Thoracic aorta (tissue), 2 donors: ENCODE measurements at regions not wholly inside any gene's neighbourhood (a gene's known extent, or its start where the extent isn't known, plus 50 kb on each side); places are given as distances from the start of the nearest gene placed in this dataset.

Experiments
- ATAC-seq: fragments of 150-250 bp; one replicate; pipeline ENCODE4 v1.8.0; 2017; ENCODE audit warnings: low read depth; ENCODE audit not compliant: insufficient number of reproducible peaks, low FRiP score
- DNase-seq: peaks from one replicate; pipeline ENCODE4 v3.0.0-alpha.2; 2020; ENCODE audit warnings: low spot score
- H3K27ac ChIP-seq, 2 donors: fragments of 200-600 bp; sonication (generic); 1 replicate in 1 of 2; 2 replicates in 1 of 2; pipeline ENCODE4 v1.5.1; 2016; ENCODE audit warnings: mild to moderate bottlenecking in 2 of 2, moderate library complexity in 2 of 2
- H3K27me3 ChIP-seq: fragments of 200-600 bp; sonication (generic); replicated peaks from 2 replicates; pipeline ENCODE4 v1.6.0; 2016; ENCODE audit warnings: mild to moderate bottlenecking; ENCODE audit not compliant: insufficient read depth
- H3K36me3 ChIP-seq: fragments of 200-600 bp; sonication (generic); one replicate; pipeline ENCODE4 v1.5.1; 2016
- H3K4me1 ChIP-seq, 2 donors: fragments of 200-600 bp; sonication (generic); 1 replicate in 1 of 2; 2 replicates in 1 of 2; pipeline versions ENCODE4 v1.5.1 to v1.6.0; 2016; ENCODE audit warnings: low read depth in 2 of 2, mild to moderate bottlenecking in 1 of 2; ENCODE audit not compliant: control insufficient read depth in 1 of 2
- H3K4me3 ChIP-seq: fragments of 200-600 bp; sonication (generic); 2 replicates; pipeline ENCODE4 v1.5.1; 2016; ENCODE audit warnings: mild to moderate bottlenecking
- H3K9me3 ChIP-seq: fragments of 200-600 bp; sonication (generic); 2 replicates; pipeline ENCODE4 v1.5.1; 2016
- TF ChIP-seq, protein P1 (sequence below): fragments of 200-600 bp; sonication (generic); IDR thresholded peaks from one replicate; pipeline ENCODE4 v1.5.1; 2019; ENCODE audit warnings: antibody characterized with exemption

DNA sequence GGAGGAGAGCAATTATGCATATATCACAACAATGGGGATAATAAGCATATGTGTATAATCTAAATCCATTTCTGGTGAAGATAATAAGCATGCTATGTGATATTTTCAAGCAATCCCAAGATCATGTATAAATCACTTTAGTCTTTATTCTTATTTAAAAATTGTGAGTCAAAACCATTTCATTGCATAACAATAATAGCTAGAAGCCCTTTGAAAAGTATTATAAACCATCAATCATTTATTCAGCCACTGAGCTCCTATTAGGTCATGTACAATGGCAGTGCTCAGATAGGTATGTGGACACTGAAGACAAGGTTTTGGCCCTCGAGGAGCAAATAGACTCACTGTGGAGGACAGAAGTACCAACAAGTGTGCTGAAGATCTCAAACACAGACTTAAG lies 113.1 kb downstream of the CDCA7 start:
- TF ChIP-seq, protein P1, sequence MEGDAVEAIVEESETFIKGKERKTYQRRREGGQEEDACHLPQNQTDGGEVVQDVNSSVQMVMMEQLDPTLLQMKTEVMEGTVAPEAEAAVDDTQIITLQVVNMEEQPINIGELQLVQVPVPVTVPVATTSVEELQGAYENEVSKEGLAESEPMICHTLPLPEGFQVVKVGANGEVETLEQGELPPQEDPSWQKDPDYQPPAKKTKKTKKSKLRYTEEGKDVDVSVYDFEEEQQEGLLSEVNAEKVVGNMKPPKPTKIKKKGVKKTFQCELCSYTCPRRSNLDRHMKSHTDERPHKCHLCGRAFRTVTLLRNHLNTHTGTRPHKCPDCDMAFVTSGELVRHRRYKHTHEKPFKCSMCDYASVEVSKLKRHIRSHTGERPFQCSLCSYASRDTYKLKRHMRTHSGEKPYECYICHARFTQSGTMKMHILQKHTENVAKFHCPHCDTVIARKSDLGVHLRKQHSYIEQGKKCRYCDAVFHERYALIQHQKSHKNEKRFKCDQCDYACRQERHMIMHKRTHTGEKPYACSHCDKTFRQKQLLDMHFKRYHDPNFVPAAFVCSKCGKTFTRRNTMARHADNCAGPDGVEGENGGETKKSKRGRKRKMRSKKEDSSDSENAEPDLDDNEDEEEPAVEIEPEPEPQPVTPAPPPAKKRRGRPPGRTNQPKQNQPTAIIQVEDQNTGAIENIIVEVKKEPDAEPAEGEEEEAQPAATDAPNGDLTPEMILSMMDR, result no peak
- no peaks in the 10 kb centered on the region for H3K36me3 ChIP-seq

DNA sequence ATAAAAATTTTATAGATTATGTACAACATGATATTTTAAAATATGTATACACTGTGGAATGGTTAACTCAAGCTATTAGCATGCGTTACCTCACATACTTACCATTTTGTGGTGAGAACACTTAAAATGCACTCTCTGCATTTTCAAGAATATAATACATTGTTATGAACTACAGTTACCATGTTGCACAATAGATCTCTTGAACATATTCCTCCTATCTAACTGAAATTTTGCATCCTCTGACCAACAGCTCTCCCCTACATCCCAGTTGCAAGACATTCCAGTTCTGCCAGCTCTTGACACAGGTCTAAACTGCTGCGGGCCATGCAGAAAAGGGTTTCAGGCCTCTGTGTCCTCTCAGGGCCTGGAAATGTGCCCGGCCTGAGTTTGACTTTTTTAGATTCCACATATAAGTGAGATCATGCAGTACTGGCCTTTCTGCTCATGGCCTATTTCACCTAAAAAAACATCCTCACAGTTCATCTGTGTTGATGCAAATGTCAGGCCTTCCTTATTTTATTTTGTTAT lies 113.7 kb downstream of the CDCA7 start:
- TF ChIP-seq, protein P1, result no peak
- DNase-seq (no peak), ATAC-seq (no peak)
- Histone ChIP-seq H3K27me3 (no peaks in the 10 kb centered on the region), H3K36me3 (no peaks in the 10 kb centered on the region), H3K9me3 (no peaks in the 10 kb centered on the region), H3K27ac (no peak overlapping the region), H3K4me3 (no peak overlapping the region), H3K4me1 (no peaks in the 10 kb centered on the region)

More for the DNA sequence above, 113.1 kb downstream of the CDCA7 start:
- no peaks in the 10 kb centered on the region for H3K4me1 ChIP-seq
- H3K9me3 ChIP-seq, result no peaks in the 10 kb centered on the region
- H3K4me3 ChIP-seq, result no peak overlapping the region
- H3K27me3 ChIP-seq, result no peaks in the 10 kb centered on the region
- DNase-seq, result no peak
- no peak for ATAC-seq
- no peak overlapping the region for H3K27ac ChIP-seq

DNA sequence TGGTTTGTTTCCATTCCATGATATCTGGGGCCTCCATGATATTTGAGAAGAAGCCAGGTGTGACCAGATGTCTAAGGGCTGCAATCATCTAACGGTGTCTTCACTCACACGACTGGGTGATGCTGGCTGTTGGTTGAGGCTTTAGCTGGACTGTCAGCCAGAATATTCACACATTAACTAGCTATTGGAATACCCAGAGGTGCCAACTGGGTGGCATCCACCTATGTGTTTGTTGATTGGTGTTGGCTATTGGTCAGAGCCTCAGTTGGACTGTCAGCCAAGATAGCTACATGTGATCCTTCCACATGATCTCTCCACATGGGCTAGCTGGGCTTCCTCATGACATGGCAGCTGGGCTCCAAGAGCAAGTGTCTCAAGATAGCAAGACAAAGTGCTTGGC lies 117.4 kb downstream of the CDCA7 start:
- no peak overlapping the region for H3K4me3 ChIP-seq
- no peaks in the 10 kb centered on the region for H3K9me3 ChIP-seq

DNA sequence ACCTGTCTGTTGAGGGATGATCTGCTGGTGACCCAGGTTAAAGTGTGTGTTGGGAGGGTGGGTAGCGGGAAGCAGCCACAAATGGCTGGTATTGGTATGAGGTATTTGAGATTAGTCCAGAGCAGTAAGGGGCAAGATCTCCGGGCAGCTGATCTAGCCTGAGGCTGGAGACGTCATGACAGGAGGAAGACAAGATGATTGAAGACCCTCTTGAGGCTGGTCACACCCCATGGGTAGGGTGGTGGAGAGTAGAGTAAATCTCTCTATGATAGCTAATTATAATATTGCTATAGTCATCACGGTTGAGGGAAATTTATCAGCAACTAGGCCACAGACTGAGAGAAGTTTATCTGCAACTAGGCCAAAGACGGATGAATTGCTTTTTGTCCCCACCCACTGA lies 128.5 kb downstream of the CDCA7 start:
- TF ChIP-seq, protein P1, result no peak
- Histone ChIP-seq H3K9me3 (no peaks in the 10 kb centered on the region), H3K36me3 (no peaks in the 10 kb centered on the region), H3K4me1 (no peaks in the 10 kb centered on the region), H3K27me3 (no peaks in the 10 kb centered on the region), H3K27ac (no peak overlapping the region), H3K4me3 (no peak overlapping the region)
- DNase-seq (no peak), ATAC-seq (no peak)

More for the DNA sequence above, 117.4 kb downstream of the CDCA7 start:
- H3K27ac ChIP-seq, result no peak overlapping the region
- no peaks in the 10 kb centered on the region for H3K27me3 ChIP-seq
- no peak for DNase-seq
- ATAC-seq, result no peak
- TF ChIP-seq, protein P1, result no peak
- no peaks in the 10 kb centered on the region for H3K4me1 ChIP-seq
- no peaks in the 10 kb centered on the region for H3K36me3 ChIP-seq

DNA sequence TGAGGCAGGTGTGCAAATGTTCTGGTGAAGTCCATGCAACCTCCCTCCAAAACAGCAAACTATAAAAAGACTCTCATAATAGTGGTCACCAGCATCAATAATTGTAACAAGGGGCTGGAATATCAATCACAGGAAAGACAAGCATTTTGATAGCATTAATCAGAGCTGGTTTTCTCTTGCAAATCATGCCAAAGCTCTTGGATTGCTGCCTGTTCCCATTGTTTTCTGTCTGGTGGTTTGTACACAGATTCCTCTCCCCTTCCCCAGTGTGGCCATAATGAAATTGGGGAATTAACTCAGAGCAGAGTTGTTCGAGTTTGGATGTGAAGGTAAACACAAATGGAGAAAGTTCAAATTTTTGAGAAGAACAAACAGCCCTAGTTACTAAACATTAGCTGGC lies 134.2 kb downstream of the CDCA7 start:
- Histone ChIP-seq H3K4me1 (no peaks in the 10 kb centered on the region), H3K36me3 (no peaks in the 10 kb centered on the region), H3K9me3 (no peaks in the 10 kb centered on the region), H3K27ac (no peak overlapping the region), H3K27me3 (no peaks in the 10 kb centered on the region), H3K4me3 (no peak overlapping the region)
- TF ChIP-seq, protein P1, result no peak
- ATAC-seq (no peak), DNase-seq (no peak)
